SU-DHL-6 (cell line): ENCODE measurements at regions not wholly inside any gene's neighbourhood (a gene's known extent, or its start where the extent isn't known, plus 50 kb on each side); places are given as distances from the start of the nearest gene placed in this dataset.

ENCODE experiments used
- H2AFZ ChIP-seq: fragments of 200-600 bp; sonication (generic); 2 replicates; pipeline ENCODE4 v1.6.1; 2014; ENCODE audit warnings: low read depth, mild to moderate bottlenecking, moderate library complexity, mixed read lengths, antibody characterized with exemption, low read length; ENCODE audit not compliant: severe bottlenecking
- H3F3A ChIP-seq: fragments of 200-600 bp; shearing (Covaris generic); 2 replicates; pipeline ENCODE4 v1.6.0; 2016; ENCODE audit warnings: antibody characterized with exemption, mild to moderate bottlenecking; ENCODE audit not compliant: insufficient read depth
- H3K27ac ChIP-seq: fragments of 200-600 bp; sonication (generic); 2 replicates; pipeline ENCODE4 v1.5.1; 2016; ENCODE audit warnings: low read depth, mild to moderate bottlenecking, low read length, moderate library complexity, mixed read lengths
- H3K27me3 ChIP-seq: fragments of 200-600 bp; sonication (generic), shearing (Covaris generic); 2 replicates; pipeline ENCODE4 v1.6.0; 2014; ENCODE audit warnings: mild to moderate bottlenecking, low read length
- H3K36me3 ChIP-seq: fragments of 200-600 bp; sonication (generic); 2 replicates; pipeline ENCODE4 v1.6.1; 2014; ENCODE audit warnings: mild to moderate bottlenecking, low read length, mixed read lengths
- H3K4me2 ChIP-seq: fragments of 300-600, 200-600 bp; shearing (Covaris generic), sonication (generic); 2 replicates; pipeline ENCODE4 v1.6.0; 2014; ENCODE audit warnings: low read length, low read depth, mild to moderate bottlenecking; ENCODE audit not compliant: poor library complexity, severe bottlenecking
- H3K4me3 ChIP-seq: fragments of 200-600 bp; sonication (generic); 2 replicates; pipeline ENCODE4 v1.5.1; 2014; ENCODE audit warnings: antibody characterized with exemption, low read length, mild to moderate bottlenecking, mixed read lengths; ENCODE audit not compliant: insufficient read depth, poor library complexity, severe bottlenecking
- H3K79me2 ChIP-seq: fragments of 200-600 bp; sonication (generic); 2 replicates; pipeline ENCODE4 v1.6.1; 2014; ENCODE audit warnings: mild to moderate bottlenecking, low read length, moderate library complexity; ENCODE audit not compliant: insufficient read depth
- H3K9ac ChIP-seq: fragments of 200-600 bp; sonication (generic); 2 replicates; pipeline ENCODE4 v1.7.0; 2014; ENCODE audit warnings: mild to moderate bottlenecking, low read length
- H3K9me2 ChIP-seq: fragments of 200-600 bp; sonication (generic); replicated peaks from 2 replicates; pipeline ENCODE4 v1.6.1; 2014; ENCODE audit warnings: low read length; ENCODE audit not compliant: insufficient read depth
- H3K9me3 ChIP-seq: fragments of 200-600 bp; sonication (generic); 2 replicates; pipeline ENCODE4 v1.6.1; 2014; ENCODE audit warnings: low read length, mixed read lengths; ENCODE audit not compliant: insufficient read depth
- H4K20me1 ChIP-seq: fragments of 200-600 bp; sonication (generic); 2 replicates; pipeline ENCODE4 v1.6.1; 2014; ENCODE audit warnings: low read depth, mild to moderate bottlenecking, antibody characterized with exemption, low read length, moderate library complexity, mixed read lengths
- EZH2phosphoT487 ChIP-seq: fragments of 200-600 bp; sonication (generic), shearing (Covaris generic); conservative IDR thresholded peaks from 2 replicates; pipeline ENCODE4 v1.6.1; 2018; ENCODE audit warnings: mild to moderate bottlenecking, antibody characterized with exemption, low read length, moderate library complexity, mixed read lengths
- TF ChIP-seq, protein P1 (sequence below): fragments of 200-600 bp; sonication (generic); IDR thresholded peaks from one replicate; pipeline ENCODE4 v1.5.1; 2017; ENCODE audit warnings: antibody characterized with exemption, mild to moderate bottlenecking, low read length, moderate library complexity; ENCODE audit not compliant: insufficient read depth, poor library complexity, severe bottlenecking

DNA sequence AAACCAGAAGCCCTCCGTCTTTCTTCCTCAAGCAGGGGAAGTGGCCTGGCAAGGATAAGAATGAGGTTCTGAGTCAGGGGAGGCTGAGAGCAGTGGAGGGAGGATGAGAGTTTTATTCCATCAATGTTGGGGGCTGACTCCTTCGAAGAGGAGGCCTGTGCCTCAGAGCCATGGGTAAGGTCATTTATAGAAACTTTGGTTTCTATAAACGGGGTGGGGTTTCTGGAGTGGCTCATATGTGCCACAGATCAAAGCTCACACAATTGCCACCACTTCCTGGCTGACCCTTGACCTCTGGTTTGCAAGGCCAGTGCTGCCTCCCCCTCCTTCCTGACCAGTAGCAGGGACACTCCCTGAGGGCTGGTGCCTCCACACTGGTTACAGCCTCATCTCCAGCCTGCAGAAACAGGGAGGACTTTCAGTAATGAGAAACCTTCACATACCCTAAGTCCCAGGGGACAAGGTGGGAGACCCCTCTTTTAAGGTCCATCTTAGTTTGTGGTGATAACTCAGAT, 166.0 kb downstream of the PDGFRA start:
- H4K20me1 ChIP-seq, result no peaks in the 10 kb centered on the region
- H3K4me3 ChIP-seq, result no peak overlapping the region
- H3K4me2 ChIP-seq, result no peak overlapping the region
- no peak for TF ChIP-seq EZH2phosphoT487
- TF ChIP-seq, protein P1, sequence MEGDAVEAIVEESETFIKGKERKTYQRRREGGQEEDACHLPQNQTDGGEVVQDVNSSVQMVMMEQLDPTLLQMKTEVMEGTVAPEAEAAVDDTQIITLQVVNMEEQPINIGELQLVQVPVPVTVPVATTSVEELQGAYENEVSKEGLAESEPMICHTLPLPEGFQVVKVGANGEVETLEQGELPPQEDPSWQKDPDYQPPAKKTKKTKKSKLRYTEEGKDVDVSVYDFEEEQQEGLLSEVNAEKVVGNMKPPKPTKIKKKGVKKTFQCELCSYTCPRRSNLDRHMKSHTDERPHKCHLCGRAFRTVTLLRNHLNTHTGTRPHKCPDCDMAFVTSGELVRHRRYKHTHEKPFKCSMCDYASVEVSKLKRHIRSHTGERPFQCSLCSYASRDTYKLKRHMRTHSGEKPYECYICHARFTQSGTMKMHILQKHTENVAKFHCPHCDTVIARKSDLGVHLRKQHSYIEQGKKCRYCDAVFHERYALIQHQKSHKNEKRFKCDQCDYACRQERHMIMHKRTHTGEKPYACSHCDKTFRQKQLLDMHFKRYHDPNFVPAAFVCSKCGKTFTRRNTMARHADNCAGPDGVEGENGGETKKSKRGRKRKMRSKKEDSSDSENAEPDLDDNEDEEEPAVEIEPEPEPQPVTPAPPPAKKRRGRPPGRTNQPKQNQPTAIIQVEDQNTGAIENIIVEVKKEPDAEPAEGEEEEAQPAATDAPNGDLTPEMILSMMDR, result no peak
- no peak overlapping the region for H3K9ac ChIP-seq
- no peak overlapping the region for H3K27ac ChIP-seq
- no peak overlapping the region for H2AFZ ChIP-seq
- H3K9me2 ChIP-seq, result no peaks in the 10 kb centered on the region
- H3K27me3 ChIP-seq, result no peaks in the 10 kb centered on the region
- H3K9me3 ChIP-seq, result no peaks in the 10 kb centered on the region
- no peaks in the 10 kb centered on the region for H3F3A ChIP-seq
- no peaks in the 10 kb centered on the region for H3K79me2 ChIP-seq
- no peaks in the 10 kb centered on the region for H3K36me3 ChIP-seq

DNA sequence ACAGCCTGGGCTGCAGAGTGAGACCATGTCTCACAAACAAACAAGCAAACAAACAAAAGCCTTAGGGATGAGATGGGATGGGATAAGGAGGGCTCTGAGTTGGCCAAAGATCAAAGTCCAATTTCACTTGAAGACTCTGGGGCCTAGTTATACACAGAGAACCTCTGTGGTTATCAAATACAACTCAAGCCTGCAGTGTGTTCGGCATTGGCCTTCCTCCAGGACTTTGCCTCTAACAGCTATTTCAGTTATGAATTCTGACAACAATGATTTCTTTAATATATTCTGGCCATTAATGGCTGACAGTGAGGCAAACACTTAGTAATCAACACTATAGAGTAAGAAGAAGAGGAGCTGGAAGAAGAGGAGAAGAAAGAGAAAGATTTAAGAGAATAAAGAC, 171.1 kb downstream of the PDGFRA start:
- Histone ChIP-seq H3K4me2 (no peak overlapping the region), H3K27ac (no peak overlapping the region), H2AFZ (no peak overlapping the region), H3K9ac (no peak overlapping the region), H3K9me2 (no peaks in the 10 kb centered on the region), H3K27me3 (no peaks in the 10 kb centered on the region), H3K9me3 (no peaks in the 10 kb centered on the region), H3F3A (no peaks in the 10 kb centered on the region), H3K4me3 (no peak overlapping the region), H3K79me2 (no peaks in the 10 kb centered on the region), H4K20me1 (no peaks in the 10 kb centered on the region), H3K36me3 (no peaks in the 10 kb centered on the region)
- no peak for TF ChIP-seq EZH2phosphoT487
- TF ChIP-seq, protein P1, result no peak

DNA sequence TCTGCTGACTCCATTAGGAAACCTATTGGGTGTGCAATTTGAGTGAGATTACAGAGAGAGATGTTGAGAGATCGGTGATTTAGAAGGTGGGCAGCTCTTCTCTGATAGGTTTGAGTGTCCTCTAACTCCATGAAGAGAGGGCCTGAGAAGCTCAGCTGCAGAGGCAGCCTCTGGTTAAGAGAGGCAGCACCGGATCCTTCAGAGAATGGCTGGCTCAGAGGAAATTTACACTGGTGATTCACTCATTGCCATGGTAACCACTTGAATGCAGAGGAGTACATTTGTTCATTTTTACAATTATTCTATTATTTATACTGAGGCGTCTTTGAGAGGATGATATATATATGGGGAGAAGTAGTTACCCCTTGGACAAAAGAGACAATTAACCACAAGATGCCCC, 171.7 kb downstream of the PDGFRA start:
- Histone ChIP-seq H3K27me3 (no peaks in the 10 kb centered on the region), H3K4me3 (no peak overlapping the region), H2AFZ (no peak overlapping the region), H3K36me3 (no peaks in the 10 kb centered on the region), H3K4me2 (no peak overlapping the region), H4K20me1 (no peaks in the 10 kb centered on the region), H3F3A (no peaks in the 10 kb centered on the region), H3K79me2 (no peaks in the 10 kb centered on the region), H3K9me3 (no peaks in the 10 kb centered on the region), H3K9me2 (no peaks in the 10 kb centered on the region), H3K27ac (no peak overlapping the region), H3K9ac (no peak overlapping the region)
- TF ChIP-seq, protein P1, result no peak
- TF ChIP-seq EZH2phosphoT487, result no peak
